GM18873 (cell line): ENCODE measurements at regions not wholly inside any gene's neighbourhood (a gene's known extent, or its start where the extent isn't known, plus 50 kb on each side); places are given as distances from the start of the nearest gene placed in this dataset.
"Not testable (repeated sequence)": the region's sequence is repeated elsewhere in the genome, so short reads cannot be mapped to it uniquely, and the experiment has no call there.

Experiments
- ATAC-seq: cut with Tn5 transposase; IDR thresholded peaks from one replicate; pipeline ENCODE4 v1.9.1; 2021; ENCODE audit warnings: mild to moderate bottlenecking, moderate library complexity, moderate number of reproducible peaks; ENCODE audit not compliant: unreplicated experiment, low FRiP score

DNA sequence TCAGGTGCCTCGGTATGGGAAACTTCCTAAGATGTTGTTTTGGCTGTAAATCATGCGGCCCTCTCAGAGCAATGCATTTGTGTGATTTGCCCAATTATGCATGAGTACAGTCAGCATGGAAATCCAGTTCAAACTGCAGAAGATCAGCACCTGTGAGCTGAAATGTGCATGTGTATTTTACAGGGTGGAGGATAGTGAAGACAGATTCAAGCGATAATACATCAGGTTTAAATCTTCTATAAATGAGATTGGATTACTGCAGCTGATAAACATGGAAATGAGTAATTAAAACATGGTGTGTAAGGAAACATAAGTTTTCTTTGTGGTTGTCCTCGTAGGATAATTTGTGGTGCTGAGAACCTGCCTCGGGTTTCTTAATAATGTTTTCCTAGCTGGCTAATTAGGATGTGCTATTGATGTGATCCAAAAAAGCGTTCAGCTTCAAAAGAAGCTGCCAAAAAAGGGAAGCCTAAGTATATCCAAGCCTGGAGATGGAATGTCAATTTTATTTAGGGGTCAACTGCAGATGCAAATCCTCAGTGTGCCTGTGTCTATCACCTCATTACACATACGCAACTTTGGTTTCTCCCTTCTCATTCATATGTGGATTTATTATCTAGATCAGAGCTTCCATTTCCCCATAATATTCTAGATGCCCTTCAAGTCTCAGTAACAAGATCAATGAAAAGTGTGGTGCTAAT is 117.1 kb upstream of the CCDC28A start:
- ATAC-seq, result no peak

- no peak for ATAC-seq
Measured at GRCh38 chr6:138657065-138657425, 116.5 kb upstream of the CCDC28A start.

- ATAC-seq, result no peak
Measured at GRCh38 chr6:138659998-138660397, 113.6 kb upstream of the CCDC28A start.

DNA sequence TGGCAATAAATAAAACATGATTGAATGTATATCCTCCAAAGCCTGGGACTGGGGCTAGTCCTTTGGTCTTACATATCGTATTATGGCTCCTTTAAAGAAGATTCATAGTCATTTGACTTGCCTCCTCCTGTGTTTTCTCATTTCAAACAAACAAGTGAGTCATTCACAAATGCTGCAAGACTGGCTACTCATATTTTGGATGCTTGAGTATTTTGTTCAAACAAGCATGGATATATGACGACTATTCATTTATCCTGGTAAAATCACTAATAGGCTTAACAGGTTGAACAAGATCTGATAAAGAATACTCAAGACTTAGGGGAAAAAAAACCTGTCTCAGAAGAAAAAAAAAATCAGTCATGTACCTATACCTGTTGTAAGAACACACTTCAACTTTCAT is 111.1 kb upstream of the CCDC28A start:
- ATAC-seq, result no peak

DNA sequence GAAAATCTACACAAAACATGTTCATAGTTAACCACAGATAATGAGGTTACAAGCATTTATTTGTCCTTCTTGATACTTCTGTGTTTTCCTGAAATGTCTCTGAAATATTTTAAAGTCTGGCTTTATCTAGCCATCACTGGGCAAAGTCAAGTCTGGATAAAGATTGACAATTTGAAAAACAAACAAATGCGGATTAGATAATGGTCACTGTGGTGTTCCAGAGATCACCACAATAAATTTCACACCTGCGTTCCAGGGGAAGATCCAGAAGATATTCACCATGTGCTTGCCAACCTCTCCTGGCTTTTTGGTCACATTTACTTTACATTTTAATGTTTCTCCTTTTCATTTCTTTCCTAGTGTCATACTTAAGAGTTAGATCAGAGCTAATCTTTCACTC is 109.7 kb upstream of the CCDC28A start:
- ATAC-seq, result no peak

- no peak for ATAC-seq
Measured at GRCh38 chr6:138664745-138665144, 108.8 kb upstream of the CCDC28A start.

DNA sequence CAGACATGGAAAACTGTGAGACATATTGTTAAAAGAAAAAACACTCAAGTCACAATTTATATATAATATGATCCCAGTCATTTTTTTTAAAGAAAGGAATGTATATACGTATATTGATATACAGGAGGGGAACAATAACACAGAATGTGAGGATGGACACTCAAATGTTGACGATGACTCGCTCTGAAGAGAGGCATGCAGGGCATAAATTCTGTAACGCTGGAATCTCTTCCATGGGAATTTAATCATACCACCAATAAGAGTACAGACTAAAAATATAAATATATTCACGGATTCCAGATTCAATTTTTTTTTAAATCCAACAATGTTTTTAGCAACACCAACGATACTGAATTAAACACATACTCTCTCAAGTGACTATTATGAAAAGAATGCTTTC is 106.9 kb upstream of the CCDC28A start:
- no peak for ATAC-seq

DNA sequence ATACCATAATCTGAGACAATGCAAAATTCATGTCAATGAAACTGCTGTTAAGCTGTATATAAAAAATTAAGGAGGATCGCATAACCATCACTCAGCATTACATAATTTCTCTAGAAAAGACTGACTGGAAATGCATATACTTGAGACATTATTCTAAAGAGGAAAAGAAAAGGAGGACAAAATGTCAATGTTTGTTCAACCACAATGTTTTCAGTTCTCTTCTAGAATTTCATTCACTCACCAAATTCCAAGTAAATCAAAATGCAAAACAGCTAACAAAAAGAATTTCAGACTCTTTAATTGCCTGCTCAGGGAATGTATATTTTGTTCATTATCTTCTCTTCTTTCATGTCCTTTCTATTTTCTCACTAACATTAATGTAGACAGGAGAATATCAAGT is 106.2 kb upstream of the CCDC28A start:
- no peak for ATAC-seq

DNA sequence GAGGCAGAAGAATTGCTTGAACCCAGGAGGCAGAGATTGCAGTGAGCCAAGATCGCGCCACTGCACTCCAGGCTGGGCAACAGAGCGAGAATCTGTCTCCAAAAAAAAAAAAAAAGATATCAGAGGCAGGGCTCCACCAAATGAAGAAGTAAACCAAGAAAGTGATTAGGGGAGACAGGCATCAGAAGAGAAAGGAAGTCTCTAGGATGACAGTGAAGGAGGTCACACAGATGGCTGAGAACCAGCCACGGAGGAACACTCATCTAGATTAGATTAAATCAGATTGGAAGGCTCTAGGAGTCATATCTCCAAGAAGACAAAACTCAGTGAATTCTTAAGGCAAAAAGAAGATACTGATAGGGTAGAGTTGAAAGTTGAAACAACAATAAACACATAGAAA is 102.2 kb upstream of the CCDC28A start:
- ATAC-seq, result no peak

GRCh38 chr6:138673346-138674014 is 100.1 kb upstream of the CCDC28A start:
- ATAC-seq, result no peak

- not testable (repeated sequence) for ATAC-seq
Measured at GRCh38 chr6:138674444-138674843, 99.1 kb upstream of the CCDC28A start.

DNA sequence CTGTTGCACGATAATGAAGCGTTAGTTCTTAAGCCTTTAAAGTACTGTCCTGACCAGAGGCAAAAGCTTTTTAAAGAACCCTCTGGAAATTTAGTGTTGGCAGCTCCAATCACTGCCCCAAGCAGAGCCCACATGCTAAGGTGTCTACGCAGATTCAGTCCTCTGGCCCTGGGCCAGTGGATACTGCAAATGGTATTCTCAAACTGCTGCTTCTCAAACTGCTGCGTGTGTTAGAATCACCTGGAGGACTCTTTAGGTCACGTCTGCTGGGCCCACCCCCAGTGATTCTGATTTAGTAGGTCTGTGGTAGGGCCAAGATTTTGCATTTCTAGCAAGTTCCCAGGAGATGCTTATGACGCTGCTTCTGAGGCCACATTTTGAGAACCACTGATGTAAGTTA is 96.0 kb upstream of the CCDC28A start:
- ATAC-seq, result no peak

- ATAC-seq, result no peak
Measured at GRCh38 chr6:138678168-138678567, 95.4 kb upstream of the CCDC28A start.

- ATAC-seq, result no peak
Measured at GRCh38 chr6:138680085-138680484, 93.5 kb upstream of the CCDC28A start.

GRCh38 chr6:138681627-138682026 is 91.9 kb upstream of the CCDC28A start:
- no peak for ATAC-seq

DNA sequence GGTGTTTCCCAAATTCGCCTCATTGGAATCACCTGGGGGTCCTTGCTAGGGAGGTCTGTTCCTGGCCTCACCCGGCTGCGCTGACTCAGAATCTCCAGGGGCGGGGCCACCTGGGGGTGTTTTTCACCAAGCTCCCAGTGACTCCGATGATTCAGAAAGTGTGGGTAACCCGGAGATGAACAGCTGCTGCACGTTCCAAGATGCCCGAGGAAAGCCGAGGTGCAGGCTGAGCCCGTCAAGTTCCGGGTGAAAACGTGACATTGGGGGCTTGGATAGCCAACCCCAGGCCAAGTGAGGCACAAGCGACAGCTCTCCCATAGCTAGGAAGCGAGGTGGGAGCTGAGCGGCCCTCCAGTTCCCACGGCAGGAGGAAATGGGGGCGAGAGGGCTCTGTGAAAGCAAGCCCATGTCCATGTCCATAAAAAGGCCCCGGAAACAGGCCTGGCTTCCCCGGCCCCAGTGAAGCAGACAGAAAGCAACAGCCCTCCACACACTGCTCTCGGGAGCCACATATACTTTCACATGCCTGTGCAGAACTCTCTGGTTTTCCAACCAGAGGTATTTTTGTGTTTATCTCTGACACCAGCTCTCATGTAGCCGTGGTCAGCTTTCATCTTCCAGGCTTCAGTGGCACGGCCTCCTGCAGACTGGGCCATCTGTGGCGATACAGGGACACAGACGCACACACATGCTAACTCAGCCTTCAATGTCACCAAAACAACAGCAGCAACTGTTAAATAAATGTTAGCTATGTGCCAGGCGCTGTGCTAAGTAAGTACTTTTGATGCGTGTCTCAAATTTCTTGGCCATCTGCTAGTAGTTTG is 90.7 kb upstream of the CCDC28A start:
- ATAC-seq, result no peak

GRCh38 chr6:138685257-138685656 is 88.3 kb upstream of the CCDC28A start:
- no peak for ATAC-seq

DNA sequence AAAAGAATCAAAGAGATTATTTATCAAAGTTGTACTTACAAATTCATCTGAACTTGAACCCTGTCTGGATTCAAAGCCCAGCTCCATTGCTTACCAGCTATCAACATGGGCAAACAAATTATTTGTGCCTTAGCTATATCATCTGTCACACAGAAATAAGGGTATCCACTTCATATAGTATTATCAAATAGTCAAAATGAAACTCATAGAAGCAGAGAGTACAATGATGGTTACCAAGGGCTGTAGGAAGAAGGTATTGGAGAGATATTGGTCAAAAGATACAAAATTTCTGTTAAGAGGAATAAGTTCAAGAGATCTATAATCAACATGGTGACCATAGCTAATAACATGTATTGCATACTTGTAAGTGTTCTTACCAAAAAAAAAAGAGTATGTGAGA is 87.8 kb upstream of the CCDC28A start:
- ATAC-seq, result no peak

- no peak for ATAC-seq
Measured at GRCh38 chr6:138688580-138688979, 85.0 kb upstream of the CCDC28A start.

DNA sequence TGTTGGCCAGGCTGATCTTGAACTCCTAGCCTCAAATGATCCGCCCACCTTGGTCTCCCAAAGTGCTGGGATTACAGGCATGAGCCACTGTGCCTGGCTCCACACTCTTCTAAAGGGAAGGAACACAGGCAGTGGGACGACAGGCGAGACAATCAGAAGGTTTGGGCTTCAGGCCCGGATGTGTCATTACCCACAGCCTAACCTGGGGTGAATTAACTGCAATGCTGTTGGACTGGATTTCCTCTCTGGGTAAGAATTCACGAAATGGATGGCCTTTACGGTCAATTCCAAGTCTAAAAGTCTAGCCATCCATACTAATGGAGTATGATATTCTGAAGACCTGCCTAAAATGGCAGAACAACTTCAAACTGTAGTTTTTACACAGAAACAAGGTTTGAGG is 83.7 kb upstream of the CCDC28A start:
- no peak for ATAC-seq

DNA sequence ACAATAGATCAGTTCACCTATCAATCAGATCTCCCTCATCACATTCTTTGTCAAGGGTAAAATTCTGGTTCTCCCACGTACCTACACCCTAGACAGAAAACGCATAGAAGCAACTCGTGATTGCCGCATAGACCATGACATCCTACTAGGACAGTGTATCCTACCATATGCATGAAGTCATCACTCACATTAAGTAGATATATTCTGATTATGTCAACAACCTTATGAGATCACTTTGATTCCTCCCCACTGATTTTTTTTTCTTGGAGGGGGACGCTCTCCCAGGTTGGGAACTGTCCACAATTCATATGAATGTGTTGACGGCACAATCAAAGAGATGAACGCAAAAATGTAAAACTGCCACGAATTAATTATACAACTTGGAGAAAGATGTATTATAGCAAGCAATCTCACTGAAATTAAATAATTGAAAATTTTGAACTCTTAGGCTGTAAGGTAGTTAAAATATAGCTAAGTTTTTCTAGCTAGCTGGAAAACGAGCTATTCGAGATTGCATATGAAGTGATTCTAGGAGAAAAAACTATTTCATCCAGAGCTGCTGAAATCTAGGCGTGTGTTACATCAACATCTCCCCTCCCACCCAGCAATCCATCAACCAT is 82.5 kb upstream of the CCDC28A start:
- no peak for ATAC-seq
